SK-N-SH (cell line): ENCODE measurements at regions not wholly inside any gene's neighbourhood (a gene's known extent, or its start where the extent isn't known, plus 50 kb on each side); places are given as distances from the start of the nearest gene placed in this dataset.

ENCODE experiments used
- CTCF ChIA-PET: fragments of 300-600, 350-600 bp; formaldehyde crosslinking; extraction: SDS; loops from one replicate; lab custom pipeline; 2021; lab: Yijun Ruan, JAX
- POLR2A ChIA-PET: fragments of 350-600 bp; sonication (Branson Sonifier 250); formaldehyde crosslinking; extraction: SDS; loops from one replicate; lab custom pipeline; 2020; ENCODE audit warnings: antibody characterized with exemption, inconsistent platforms; lab: Yijun Ruan, JAX
- DNase-seq: peaks from one replicate; pipeline ENCODE4 v3.0.0; 2012
- H2AFZ ChIP-seq: fragments of 200-600 bp; sonication (generic); 2 replicates; pipeline ENCODE4 v1.8.1; 2016; ENCODE audit warnings: antibody characterized with exemption, mild to moderate bottlenecking, low read depth
- H3F3A ChIP-seq: fragments of 200-600 bp; sonication (generic); replicated peaks from 2 replicates; pipeline ENCODE3; 2016; ENCODE audit warnings: antibody characterized with exemption, mild to moderate bottlenecking; ENCODE audit not compliant: insufficient read depth
- H3K27ac ChIP-seq, 2 experiments: fragments of 200-500 bp in 1 of 2; fragments of 200-600 bp in 1 of 2; sonication (Bioruptor generic) in 1 of 2; sonication (generic), shearing (Covaris generic) in 1 of 2; 2 replicates each; pipeline versions ENCODE4 v1.5.1 to v1.6.1; 2014 to 2016; ENCODE audit warnings: low read depth in 2 of 2, inconsistent platforms in 1 of 2, low read length in 1 of 2, mild to moderate bottlenecking in 1 of 2, mixed read lengths in 1 of 2
- H3K27me3 ChIP-seq: fragments of 200-600 bp; sonication (generic), shearing (Covaris generic); 2 replicates; pipeline ENCODE4 v1.6.1; 2016; ENCODE audit warnings: mixed run types; ENCODE audit not compliant: insufficient read depth
- H3K36me3 ChIP-seq, 2 experiments: fragments of 200-500 bp in 1 of 2; fragments of 200-600 bp in 1 of 2; sonication (Bioruptor generic) in 1 of 2; sonication (generic) in 1 of 2; replicated peaks in 1 of 2; 2 replicates each; pipeline versions ENCODE3 to v1.5.1; 2014 to 2016; ENCODE audit warnings: low read length in 1 of 2, mild to moderate bottlenecking in 1 of 2; ENCODE audit not compliant: insufficient read depth in 2 of 2, control insufficient read depth in 1 of 2
- H3K4me1 ChIP-seq, 2 experiments: fragments of 200-500 bp in 1 of 2; fragments of 200-600 bp in 1 of 2; sonication (Bioruptor generic) in 1 of 2; sonication (generic), shearing (Covaris generic) in 1 of 2; 2 replicates each; pipeline versions ENCODE4 v1.5.1 to v1.6.1; 2014 to 2016; ENCODE audit warnings: low read depth in 1 of 2, low read length in 1 of 2, mixed run types in 1 of 2; ENCODE audit not compliant: insufficient read depth in 2 of 2, control insufficient read depth in 1 of 2
- H3K4me2 ChIP-seq: fragments of 200-600 bp; sonication (generic), shearing (Covaris generic); 2 replicates; pipeline ENCODE4 v1.6.1; 2017; ENCODE audit warnings: mixed run types
- H3K4me3 ChIP-seq, 2 experiments: fragments of 200-500 bp in 1 of 2; fragments of 200-600 bp in 1 of 2; sonication (Bioruptor generic) in 1 of 2; sonication (generic), shearing (Covaris generic) in 1 of 2; 2 replicates each; pipeline versions ENCODE4 v1.5.1 to v1.8.1; 2014 to 2016; ENCODE audit warnings: low read depth in 2 of 2, inconsistent platforms in 1 of 2, low read length in 1 of 2, mild to moderate bottlenecking in 1 of 2, mixed read lengths in 1 of 2, moderate library complexity in 1 of 2
- H3K79me2 ChIP-seq: fragments of 200-600 bp; sonication (generic); 2 replicates; pipeline ENCODE4 v1.8.1; 2017; ENCODE audit warnings: mild to moderate bottlenecking; ENCODE audit not compliant: insufficient read depth
- H3K9ac ChIP-seq: fragments of 200-600 bp; sonication (generic); 2 replicates; pipeline ENCODE4 v1.6.1; 2017; ENCODE audit warnings: mixed run types
- H3K9me2 ChIP-seq: fragments of 200-600 bp; sonication (generic); 2 replicates; pipeline ENCODE4 v1.6.1; 2017; ENCODE audit warnings: mixed run types
- H3K9me3 ChIP-seq: fragments of 200-600 bp; sonication (generic); 2 replicates; pipeline ENCODE4 v1.6.1; 2017; ENCODE audit warnings: mixed run types, mild to moderate bottlenecking, moderate library complexity
- H4K20me1 ChIP-seq: fragments of 200-600 bp; sonication (generic); 2 replicates; pipeline ENCODE4 v1.6.1; 2017; ENCODE audit warnings: mild to moderate bottlenecking, mixed run types; ENCODE audit not compliant: insufficient read depth
- CHD2 ChIP-seq: fragments of 150-350 bp; IDR thresholded peaks from 2 replicates; pipeline ENCODE4 v1.6.1; 2018; ENCODE audit warnings: low read length; ENCODE audit not compliant: partially characterized antibody
- EZH2phosphoT487 ChIP-seq: fragments of 200-600 bp; sonication (generic); IDR thresholded peaks from 2 replicates; pipeline ENCODE4 v1.6.1; 2017; ENCODE audit warnings: low read depth, mixed run types, mild to moderate bottlenecking, antibody characterized with exemption, moderate library complexity, borderline replicate concordance
- FOSL2 ChIP-seq: IDR thresholded peaks from 2 replicates; pipeline ENCODE4 v1.4.0; 2012; ENCODE audit warnings: low read depth, mild to moderate bottlenecking, moderate library complexity, borderline replicate concordance
- FOXJ3 ChIP-seq: sonication (generic); formaldehyde crosslinking; IDR thresholded peaks from 2 replicates; pipeline ENCODE4 v1.5.1; 2020; ENCODE audit warnings: mild to moderate bottlenecking, missing genetic modification reagents
- FOXM1 ChIP-seq: IDR thresholded peaks from 2 replicates; pipeline ENCODE4 v1.4.0; 2012; ENCODE audit warnings: low read depth, mild to moderate bottlenecking
- GABPA ChIP-seq: IDR thresholded peaks from 2 replicates; pipeline ENCODE4 v1.4.0; 2012; ENCODE audit warnings: low read depth, mild to moderate bottlenecking
- IRF3 ChIP-seq: fragments of 150-350 bp; IDR thresholded peaks from 2 replicates; pipeline ENCODE4 v1.6.1; 2016; ENCODE audit warnings: mild to moderate bottlenecking, low read depth, low read length
- NFIC ChIP-seq: IDR thresholded peaks from 2 replicates; pipeline ENCODE4 v1.4.0; 2012; ENCODE audit warnings: borderline replicate concordance
- POLR2AphosphoS5 ChIP-seq: IDR thresholded peaks from 2 replicates; pipeline ENCODE4 v1.6.1; 2012; ENCODE audit warnings: low read depth, low read length
- REST ChIP-seq: IDR thresholded peaks from 2 replicates; pipeline ENCODE4 v1.6.1; 2012; ENCODE audit warnings: mild to moderate bottlenecking, low read depth, low read length, moderate library complexity
- RXRA ChIP-seq: IDR thresholded peaks from 2 replicates; pipeline ENCODE4 v1.4.0; 2012; ENCODE audit warnings: low read depth, mild to moderate bottlenecking, borderline replicate concordance
- SMC3 ChIP-seq: IDR thresholded peaks from 2 replicates; pipeline ENCODE4 v1.6.1; 2012; ENCODE audit warnings: low read depth, low read length, improper control_type of control experiment
- TAF1 ChIP-seq: IDR thresholded peaks from 2 replicates; pipeline ENCODE4 v1.6.1; 2012; ENCODE audit warnings: low read depth, mild to moderate bottlenecking, low read length, moderate library complexity, borderline replicate concordance
- TCF12 ChIP-seq: IDR thresholded peaks from 2 replicates; pipeline ENCODE4 v1.4.0; 2012
- TEAD4 ChIP-seq: IDR thresholded peaks from 2 replicates; pipeline ENCODE4 v1.4.0; 2012; ENCODE audit warnings: mild to moderate bottlenecking, borderline replicate concordance; ENCODE audit not compliant: insufficient read depth
- USF2 ChIP-seq: fragments of 150-350 bp; IDR thresholded peaks from 2 replicates; pipeline ENCODE4 v1.6.1; 2017; ENCODE audit warnings: antibody characterized with exemption, low read length, low read depth, borderline replicate concordance
- YY1 ChIP-seq: IDR thresholded peaks from 2 replicates; pipeline ENCODE4 v1.4.0; 2012; ENCODE audit warnings: low read depth, mild to moderate bottlenecking
- WGBS: methylation state at CpG from one replicate; pipeline ENCODE4 v1.1.6; 2017; ENCODE audit warnings: low lambda C conversion rate; 5-methylcytosine and 5-hydroxymethylcytosine counted together

GRCh38 chr3:54045061-54045815, 77.1 kb upstream of the CACNA2D3 start (continued):
- no peak for TF ChIP-seq FOXM1
- no peak for TF ChIP-seq FOXJ3 (CRISPR knock-in tag)

- no peaks in the 10 kb centered on the region for H3K9me2 ChIP-seq
- H3K27me3 ChIP-seq = no peaks in the 10 kb centered on the region
- no peak for DNase-seq
- no peak overlapping the region for H2AFZ ChIP-seq
- TF ChIP-seq IRF3 (no peak), NFIC (no peak), YY1 (no peak), SMC3 (no peak), FOXJ3 (CRISPR knock-in tag) (no peak), TCF12 (no peak), TEAD4 (no peak), REST (no peak), EZH2phosphoT487 (no peak), POLR2AphosphoS5 (no peak), CHD2 (no peak), TAF1 (no peak), USF2 (no peak), FOSL2 (no peak), RXRA (no peak), GABPA (no peak)
- H3F3A ChIP-seq = no peaks in the 10 kb centered on the region
- H3K9me3 ChIP-seq = no peaks in the 10 kb centered on the region
- peaks cover 0 to 7% of the 10 kb centered on the region in 2 experiments; a peak in 1 of 4 replicates for H3K4me1 ChIP-seq
- ChIA-PET CTCF (interaction anchor here (0.8 to 1.2 kb wide), 3 partner anchors 10 to 526 kb away, joined by 3 read pairs; no protein-coding TSS in a partner anchor), POLR2A (no interaction called here)
- H3K27ac ChIP-seq = no peak overlapping the region
- no peak overlapping the region for H3K4me2 ChIP-seq
- H3K4me3 ChIP-seq = no peak overlapping the region
- H4K20me1 ChIP-seq = no peaks in the 10 kb centered on the region
- no peaks in the 10 kb centered on the region for H3K36me3 ChIP-seq
- H3K9ac ChIP-seq = no peak overlapping the region
- 27% methylated on average over 4 of the region's 5 CpGs for WGBS
- no peaks in the 10 kb centered on the region for H3K79me2 ChIP-seq
Observed at GRCh38 chr3:54042259-54042823, 80.0 kb upstream of the CACNA2D3 start.
